Endometrial microvascular endothelial cells (primary cell): ENCODE measurements at regions not wholly inside any gene's neighbourhood (a gene's known extent, or its start where the extent isn't known, plus 50 kb on each side); places are given as distances from the start of the nearest gene placed in this dataset.
"Not testable (repeated sequence)": the region's sequence is repeated elsewhere in the genome, so short reads cannot be mapped to it uniquely, and the experiment has no call there.

Experiments
- in situ Hi-C: cut with HindIII; loops from 2 replicates; pipeline ENCODE4 v1.10.0; 2017; ENCODE audit warnings: low sequenced_read_pairs, low pct_unique_long_range_greater_than_20kb; ENCODE audit errors: inconsistent ontology term

- in situ Hi-C loops: no loop called here
Measured at GRCh38 chr10:9547936-9548904, 1469.5 kb upstream of the CELF2 start.

DNA sequence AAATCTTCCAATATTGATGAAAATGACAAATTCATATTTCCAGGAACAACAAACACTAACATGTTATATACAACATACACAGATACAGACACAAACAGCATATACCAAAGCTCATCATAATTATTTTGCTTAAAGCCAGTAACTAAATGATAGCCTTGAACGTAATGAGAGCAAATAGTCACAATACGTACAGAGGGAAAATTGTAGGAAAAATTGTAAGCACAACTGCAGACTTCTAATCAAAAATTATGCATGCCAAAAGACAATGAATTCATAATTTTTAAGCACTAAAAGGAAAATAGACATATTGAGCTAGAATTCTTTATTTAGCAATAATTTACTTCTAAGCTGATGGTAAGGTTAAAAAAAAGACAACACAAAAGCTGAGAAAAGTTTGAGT lies 1466.9 kb upstream of the CELF2 start:
- in situ Hi-C loops: no loop called here

- in situ Hi-C loops: no loop called here
Measured at GRCh38 chr10:9554321-9554720, 1463.4 kb upstream of the CELF2 start.

- in situ Hi-C loops: no loop called here
Measured at GRCh38 chr10:9560976-9561375, 1456.7 kb upstream of the CELF2 start.

- in situ Hi-C loops: no loop called here
Measured at GRCh38 chr10:9561821-9562505, 1455.7 kb upstream of the CELF2 start.

DNA sequence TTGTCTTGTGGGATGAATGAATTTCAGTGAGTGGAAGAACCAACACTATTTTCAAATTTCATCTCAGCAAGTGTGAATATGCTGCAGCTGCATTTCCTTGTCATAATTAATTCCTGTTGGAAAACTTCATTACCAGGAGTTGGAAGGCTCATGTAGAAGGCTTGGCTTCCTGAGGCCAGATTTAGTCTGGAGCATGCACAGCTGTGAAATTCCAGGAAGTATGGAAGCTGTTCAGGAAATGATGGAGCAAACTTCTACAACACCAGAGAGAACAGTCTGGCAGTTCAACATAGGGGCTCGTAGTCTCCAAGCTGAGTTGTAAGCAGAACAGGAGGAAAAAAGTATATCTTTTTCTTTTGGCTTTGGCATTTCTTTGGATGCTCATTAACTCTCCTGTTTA lies 1439.9 kb upstream of the CELF2 start:
- in situ Hi-C loops: no loop called here

GRCh38 chr10:9579110-9579705 lies 1438.5 kb upstream of the CELF2 start:
- in situ Hi-C loops: no loop called here

DNA sequence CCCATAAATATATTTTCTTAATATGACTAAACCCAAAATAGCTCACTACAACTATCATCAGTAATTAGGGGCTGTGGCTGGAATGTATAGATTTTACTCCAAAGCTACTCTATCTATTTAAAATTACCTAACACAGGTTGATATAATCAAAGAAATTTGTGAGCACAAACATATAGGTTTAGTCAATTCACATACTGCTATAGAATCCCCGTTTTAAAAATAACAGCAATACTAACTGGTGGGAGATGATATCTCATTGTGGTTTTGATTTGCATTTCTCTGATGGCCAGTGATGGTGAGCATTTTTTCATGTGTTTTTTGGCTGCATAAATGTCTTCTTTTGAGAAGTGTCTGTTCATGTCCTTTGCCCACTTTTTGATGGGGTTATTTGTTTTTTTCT lies 1434.9 kb upstream of the CELF2 start:
- in situ Hi-C loops: not testable (repeated sequence)

DNA sequence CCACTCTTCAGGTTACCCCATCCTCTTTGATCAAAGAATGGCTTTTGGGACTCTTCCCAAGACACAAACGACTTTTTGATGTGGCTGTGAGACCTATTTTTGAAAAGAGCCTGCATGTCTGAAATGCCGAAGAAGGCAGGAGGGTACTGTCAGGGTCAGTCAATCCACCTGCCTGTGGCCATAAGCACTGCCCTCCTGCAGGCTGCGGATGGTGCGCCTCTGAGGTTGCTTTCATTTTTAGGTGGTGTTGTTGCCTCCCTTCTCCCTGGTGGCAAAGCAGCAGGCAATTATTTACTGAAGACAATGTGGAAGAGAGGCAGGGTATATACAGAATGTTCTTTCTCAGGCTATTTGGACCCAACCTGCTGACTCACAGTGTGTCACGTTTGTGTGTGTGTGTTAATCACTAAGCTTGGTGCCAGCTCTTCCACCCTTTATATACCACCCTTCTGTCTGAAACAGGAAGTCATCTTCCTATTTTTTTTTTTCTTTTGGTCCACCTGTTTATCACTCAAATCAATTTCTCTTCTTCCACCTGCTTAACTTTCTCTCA lies 1421.2 kb upstream of the CELF2 start:
- in situ Hi-C loops: no loop called here

GRCh38 chr10:9602998-9603397 lies 1414.7 kb upstream of the CELF2 start:
- in situ Hi-C loops: no loop called here

- in situ Hi-C loops: no loop called here
Measured at GRCh38 chr10:9603972-9604371, 1413.7 kb upstream of the CELF2 start.

GRCh38 chr10:9605231-9605630 lies 1412.4 kb upstream of the CELF2 start:
- in situ Hi-C loops: no loop called here

GRCh38 chr10:9608602-9609001 lies 1409.1 kb upstream of the CELF2 start:
- in situ Hi-C loops: no loop called here

DNA sequence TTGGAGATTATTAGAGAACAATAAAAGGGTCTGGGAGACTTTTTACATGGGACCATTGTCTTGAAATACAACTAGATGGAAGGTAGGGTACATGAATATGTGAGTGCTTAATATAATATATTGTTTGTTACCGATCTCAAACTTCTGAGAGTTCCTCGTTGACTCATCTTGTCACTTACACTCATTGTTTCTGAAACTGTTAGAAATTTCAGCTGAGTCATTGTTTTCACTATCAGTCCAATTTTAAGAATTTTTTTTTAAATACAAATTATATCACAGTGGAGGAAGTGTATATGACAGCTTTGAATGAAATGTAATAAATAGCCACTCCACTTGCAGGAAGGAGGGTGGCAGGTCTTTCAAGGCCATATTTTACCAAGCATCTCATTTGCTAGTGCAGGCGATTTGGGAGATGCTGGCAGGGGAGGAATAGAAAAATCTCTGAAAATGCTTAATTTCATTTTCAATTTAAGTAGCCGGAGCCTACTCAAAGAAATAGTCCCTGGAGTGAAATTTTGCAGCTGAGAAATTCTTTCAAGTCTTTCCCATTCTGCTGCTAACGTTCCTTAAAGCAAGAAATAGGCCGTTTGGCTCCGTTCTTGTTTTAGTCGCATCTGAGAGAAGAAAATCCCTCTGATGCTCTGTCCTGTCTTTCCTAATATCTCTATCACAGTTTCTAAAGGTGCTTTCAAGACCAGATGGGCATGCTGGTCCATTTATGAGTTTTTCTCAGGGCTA lies 1404.2 kb upstream of the CELF2 start:
- in situ Hi-C loops: no loop called here

- in situ Hi-C loops: no loop called here
Measured at GRCh38 chr10:9615189-9615588, 1402.5 kb upstream of the CELF2 start.

- in situ Hi-C loops: no loop called here
Measured at GRCh38 chr10:9621216-9621615, 1396.5 kb upstream of the CELF2 start.

DNA sequence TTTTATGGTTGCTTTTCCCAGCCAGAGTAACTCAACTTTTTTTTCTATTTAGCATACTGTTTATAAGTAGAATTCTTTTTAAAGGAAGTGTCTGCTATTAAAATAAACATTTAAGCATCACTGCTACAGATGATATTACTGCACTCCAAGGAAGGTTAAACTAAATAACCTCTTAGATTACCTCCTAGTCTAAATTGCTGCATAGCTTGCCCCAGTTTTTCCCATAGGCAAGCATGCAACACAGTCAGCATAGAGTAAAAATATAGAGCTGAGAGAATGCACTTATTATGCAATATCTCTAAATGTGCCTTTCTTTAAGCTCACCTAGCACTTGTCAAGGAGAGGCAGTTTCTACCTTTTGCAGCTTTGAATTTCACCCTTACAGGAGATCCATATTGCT lies 1392.4 kb upstream of the CELF2 start:
- in situ Hi-C loops: no loop called here

DNA sequence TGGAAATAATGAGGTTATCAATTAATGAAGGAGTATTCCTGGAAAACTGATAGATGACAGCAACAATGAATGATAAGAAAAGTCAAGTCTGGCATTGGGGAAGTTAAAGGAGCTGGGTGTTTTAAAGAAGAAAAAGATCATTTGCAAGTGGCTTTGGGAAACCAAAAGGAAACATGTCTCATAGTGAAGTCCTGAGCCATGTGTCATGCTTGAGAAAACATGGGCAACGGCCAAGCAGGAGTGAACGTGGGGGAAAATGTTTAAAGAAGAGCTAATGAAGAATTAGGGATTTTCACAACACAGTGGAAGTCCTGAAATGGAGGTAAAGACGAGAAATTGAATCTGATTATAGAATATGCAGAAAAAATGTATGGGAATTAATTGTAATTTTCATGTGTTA lies 1383.2 kb upstream of the CELF2 start:
- in situ Hi-C loops: no loop called here

- in situ Hi-C loops: no loop called here
Measured at GRCh38 chr10:9635691-9636090, 1382.0 kb upstream of the CELF2 start.
